ENCODE measurements at regions not wholly inside any gene's neighbourhood (a gene's known extent, or its start where the extent isn't known, plus 50 kb on each side); places are given as distances from the start of the nearest gene placed in this dataset.

DNA sequence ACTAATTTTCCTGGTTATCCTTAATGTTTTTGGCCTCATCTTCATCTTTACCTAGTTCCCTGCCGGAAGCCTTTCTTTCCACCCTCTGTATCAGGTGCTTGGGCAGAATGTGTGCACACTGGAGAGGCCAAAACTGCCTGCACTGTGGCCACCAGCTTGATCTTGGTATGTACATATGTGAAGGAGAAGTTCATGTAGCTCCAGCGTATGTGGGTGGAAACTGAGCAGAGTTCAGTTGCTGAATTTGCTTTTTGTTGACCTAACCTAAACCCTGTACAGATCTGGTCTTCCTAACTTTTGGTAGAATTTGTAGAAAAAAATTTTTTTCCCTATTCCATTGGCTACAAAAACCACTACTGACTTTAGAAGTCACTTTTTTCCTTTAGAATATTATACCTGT is 65.9 kb upstream of the IGSF10 start:
- WGBS (ENCODE audit: insufficient coverage, low coverage, missing lambda C conversion rate) = 12% methylated on average over 2 of the region's 2 CpGs
- FAIRE-seq (no peak), ATAC-seq (no peak), DNase-seq (ENCODE audit: extremely low read depth in 1 of 4, low spot score in 3 of 4) (no peak)
- Histone ChIP-seq H3K4me3 (no peak overlapping the region), H3K9me1 (ENCODE audit: control insufficient read depth, insufficient read depth, low read length) (no peaks in the 10 kb centered on the region), H3K27ac (ENCODE audit: extremely low read depth, low read depth, low read length) (no peak overlapping the region), H3K9me3 (replicated peaks; ENCODE audit: control insufficient read depth, insufficient read depth, low read depth, low read length) (no peaks in the 10 kb centered on the region), H3K4me1 (replicated peaks in 1 of 2; ENCODE audit: control insufficient read depth in 2 of 2, insufficient read depth in 2 of 2, low read length in 2 of 2) (no peaks in the 10 kb centered on the region), H3K9ac (ENCODE audit: insufficient read depth in 1 of 2, low read depth in 2 of 2, low read length in 2 of 2) (no peak overlapping the region), H3K27me3 (ENCODE audit: control insufficient read depth in 2 of 2, insufficient read depth in 2 of 2, low read length in 2 of 2) (no peaks in the 10 kb centered on the region), H3K36me3 (ENCODE audit: control insufficient read depth, insufficient read depth, low read length) (no peaks in the 10 kb centered on the region), H2AFZ (ENCODE audit: low read depth, low read length) (no peak overlapping the region), H3K4me2 (ENCODE audit: insufficient read depth, low read length) (no peak overlapping the region), H4K20me1 (replicated peaks; ENCODE audit: control insufficient read depth, insufficient read depth, low read length) (no peaks in the 10 kb centered on the region), H3K79me2 (ENCODE audit: control insufficient read depth, insufficient read depth, low read length) (no peaks in the 10 kb centered on the region)
- TF ChIP-seq, protein P1, sequence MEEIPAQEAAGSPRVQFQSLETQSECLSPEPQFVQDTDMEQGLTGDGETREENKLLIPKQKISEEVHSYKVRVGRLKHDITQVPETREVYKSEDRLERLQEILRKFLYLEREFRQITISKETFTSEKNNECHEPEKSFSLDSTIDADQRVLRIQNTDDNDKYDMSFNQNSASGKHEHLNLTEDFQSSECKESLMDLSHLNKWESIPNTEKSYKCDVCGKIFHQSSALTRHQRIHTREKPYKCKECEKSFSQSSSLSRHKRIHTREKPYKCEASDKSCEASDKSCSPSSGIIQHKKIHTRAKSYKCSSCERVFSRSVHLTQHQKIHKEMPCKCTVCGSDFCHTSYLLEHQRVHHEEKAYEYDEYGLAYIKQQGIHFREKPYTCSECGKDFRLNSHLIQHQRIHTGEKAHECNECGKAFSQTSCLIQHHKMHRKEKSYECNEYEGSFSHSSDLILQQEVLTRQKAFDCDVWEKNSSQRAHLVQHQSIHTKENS (CRISPR knock-in tag; IDR thresholded peaks at IDR 0.05) = no peak
- TF ChIP-seq, protein P2, sequence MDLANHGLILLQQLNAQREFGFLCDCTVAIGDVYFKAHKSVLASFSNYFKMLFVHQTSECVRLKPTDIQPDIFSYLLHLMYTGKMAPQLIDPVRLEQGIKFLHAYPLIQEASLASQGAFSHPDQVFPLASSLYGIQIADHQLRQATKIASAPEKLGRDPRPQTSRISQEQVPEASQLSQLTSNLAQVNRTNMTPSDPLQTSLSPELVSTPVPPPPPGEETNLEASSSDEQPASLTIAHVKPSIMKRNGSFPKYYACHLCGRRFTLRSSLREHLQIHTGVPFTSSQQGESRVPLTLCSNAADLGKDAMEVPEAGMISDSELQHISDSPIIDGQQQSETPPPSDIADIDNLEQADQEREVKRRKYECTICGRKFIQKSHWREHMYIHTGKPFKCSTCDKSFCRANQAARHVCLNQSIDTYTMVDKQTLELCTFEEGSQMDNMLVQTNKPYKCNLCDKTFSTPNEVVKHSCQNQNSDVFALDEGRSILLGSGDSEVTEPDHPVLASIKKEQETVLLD (IDR thresholded peaks at IDR 0.05) = no peak
- no peak for TF ChIP-seq ZBTB33 (CRISPR knock-in tag; IDR thresholded peaks at IDR 0.05)
- TF ChIP-seq BACH1 (tag; IDR thresholded peaks at IDR 0.05) = no peak
- no peak for TF ChIP-seq DEAF1 (CRISPR knock-in tag; IDR thresholded peaks at IDR 0.05)
- in situ Hi-C loops (cut with MboI) (no loop called here), intact Hi-C loops (cut with micrococcal nuclease) (no loop called here)
- ChIA-PET POLR2A (interaction anchor here (1.3 kb wide), 1 partner anchor 310 kb away, joined by 4 read pairs; no protein-coding TSS in a partner anchor), CTCF (ENCODE audit: low intra/inter-chr PET ratio) (no interaction called here)
- BruUV-seq (replicated peaks) = no TSS peak
